ENCODE measurements at regions not wholly inside any gene's neighbourhood (a gene's known extent, or its start where the extent isn't known, plus 50 kb on each side); places are given as distances from the start of the nearest gene placed in this dataset.

GRCh38 chr12:42957561-42958290 is 368.2 kb upstream of the PRICKLE1 start:
- intact Hi-C loops (cut with DNase I), result no loop called here
- Histone ChIP-seq H3K9me3 (replicated peaks in 1 of 3) (no peaks in the 10 kb centered on the region), H3K4me3 (no peak overlapping the region), H3K4me1 (replicated peaks in 1 of 2) (no peaks in the 10 kb centered on the region), H3K27ac (no peak overlapping the region), H3K36me3 (replicated peaks in 1 of 2) (no peaks in the 10 kb centered on the region), H3K27me3 (no peaks in the 10 kb centered on the region)
- DNase-seq, result no peak
- 36 to 46% (median 44%) methylated on average over 1 of the region's 1 CpG for WGBS, 4 donors
- TF ChIP-seq, protein P1, sequence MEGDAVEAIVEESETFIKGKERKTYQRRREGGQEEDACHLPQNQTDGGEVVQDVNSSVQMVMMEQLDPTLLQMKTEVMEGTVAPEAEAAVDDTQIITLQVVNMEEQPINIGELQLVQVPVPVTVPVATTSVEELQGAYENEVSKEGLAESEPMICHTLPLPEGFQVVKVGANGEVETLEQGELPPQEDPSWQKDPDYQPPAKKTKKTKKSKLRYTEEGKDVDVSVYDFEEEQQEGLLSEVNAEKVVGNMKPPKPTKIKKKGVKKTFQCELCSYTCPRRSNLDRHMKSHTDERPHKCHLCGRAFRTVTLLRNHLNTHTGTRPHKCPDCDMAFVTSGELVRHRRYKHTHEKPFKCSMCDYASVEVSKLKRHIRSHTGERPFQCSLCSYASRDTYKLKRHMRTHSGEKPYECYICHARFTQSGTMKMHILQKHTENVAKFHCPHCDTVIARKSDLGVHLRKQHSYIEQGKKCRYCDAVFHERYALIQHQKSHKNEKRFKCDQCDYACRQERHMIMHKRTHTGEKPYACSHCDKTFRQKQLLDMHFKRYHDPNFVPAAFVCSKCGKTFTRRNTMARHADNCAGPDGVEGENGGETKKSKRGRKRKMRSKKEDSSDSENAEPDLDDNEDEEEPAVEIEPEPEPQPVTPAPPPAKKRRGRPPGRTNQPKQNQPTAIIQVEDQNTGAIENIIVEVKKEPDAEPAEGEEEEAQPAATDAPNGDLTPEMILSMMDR (IDR thresholded peaks at IDR 0.05), result no peak
- TF ChIP-seq POLR2A (IDR thresholded peaks at IDR 0.05), result no peak

- Histone ChIP-seq H3K9me3 (replicated peaks in 1 of 3) (no peaks in the 10 kb centered on the region), H3K27ac (no peak overlapping the region), H3K4me3 (no peak overlapping the region), H3K27me3 (no peaks in the 10 kb centered on the region), H3K4me1 (replicated peaks in 1 of 2) (no peaks in the 10 kb centered on the region), H3K36me3 (replicated peaks in 1 of 2) (no peaks in the 10 kb centered on the region)
- no peak for TF ChIP-seq POLR2A (IDR thresholded peaks at IDR 0.05)
- TF ChIP-seq, protein P1 (IDR thresholded peaks at IDR 0.05), result no peak
- intact Hi-C loops (cut with DNase I), result no loop called here
- WGBS, 4 donors, result 80 to 89% (median 89%) methylated on average over 3 of the region's 3 CpGs
- no peak for DNase-seq
Observed at GRCh38 chr12:42957136-42957535, 367.6 kb upstream of the PRICKLE1 start.

DNA sequence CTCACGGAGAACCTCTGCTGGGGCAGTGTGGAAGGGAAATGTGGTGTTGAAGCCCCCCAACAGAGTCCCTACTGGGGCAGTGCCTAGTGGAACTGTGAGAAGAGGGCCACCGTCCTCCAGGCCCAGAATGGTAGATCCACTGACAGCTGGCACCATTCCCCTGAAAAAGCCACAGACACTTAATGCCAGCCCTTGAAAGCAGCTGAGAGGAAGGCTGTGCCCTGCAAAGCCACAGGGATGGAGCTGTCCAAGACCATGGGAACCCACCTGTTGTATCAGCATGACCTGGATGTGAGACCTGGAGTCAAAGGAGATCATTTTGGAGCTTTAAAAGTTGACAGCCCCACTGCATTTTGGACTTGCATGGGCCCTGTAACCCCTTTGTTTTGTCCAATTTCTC is 363.5 kb upstream of the PRICKLE1 start:
- DNase-seq, result no peak
- no peaks in the 10 kb centered on the region for H3K36me3 ChIP-seq (replicated peaks in 1 of 2)
- no peak overlapping the region for H3K4me3 ChIP-seq
- no peaks in the 10 kb centered on the region for H3K4me1 ChIP-seq (replicated peaks in 1 of 2)
- no peaks in the 10 kb centered on the region for H3K9me3 ChIP-seq (replicated peaks in 1 of 3)
- H3K27ac ChIP-seq, result no peak overlapping the region
- no peaks in the 10 kb centered on the region for H3K27me3 ChIP-seq
- WGBS, 4 donors, result 40 to 82% (median 74%) methylated on average over 1 to 2 of the region's 2 CpGs
- no peak for TF ChIP-seq POLR2A (IDR thresholded peaks at IDR 0.05)
- TF ChIP-seq, protein P1 (IDR thresholded peaks at IDR 0.05), result no peak
- intact Hi-C loops (cut with DNase I), result no loop called here

DNA sequence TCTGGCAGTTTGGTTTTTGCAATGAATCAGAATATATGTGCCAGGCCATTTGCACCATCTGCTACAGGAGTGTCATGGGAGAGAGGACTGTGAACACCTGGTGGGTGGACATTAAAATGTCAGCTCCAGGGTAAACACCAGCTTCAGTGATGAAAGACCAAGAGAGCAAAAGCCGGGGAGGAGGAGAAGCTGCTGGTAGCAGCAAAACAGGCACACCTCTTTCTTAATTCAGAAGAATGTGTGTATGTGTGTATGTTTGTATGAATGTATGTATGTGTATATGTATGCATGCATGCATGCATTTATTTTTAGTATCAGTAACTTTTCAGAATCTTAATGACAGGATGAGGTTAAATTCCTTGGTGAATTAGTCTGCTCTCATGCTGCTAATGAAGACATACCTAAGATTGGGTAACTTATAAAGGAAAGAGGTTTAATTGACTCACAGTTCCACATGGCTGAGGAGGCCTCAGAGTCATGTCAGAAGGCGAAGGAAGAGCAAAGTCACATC is 357.4 kb upstream of the PRICKLE1 start:
- WGBS, 4 donors, result 73 to 95% (median 85%) methylated on average over 2 of the region's 2 CpGs
- no peaks in the 10 kb centered on the region for H3K27me3 ChIP-seq
- TF ChIP-seq, protein P1 (IDR thresholded peaks at IDR 0.05), result no peak
- TF ChIP-seq POLR2A (IDR thresholded peaks at IDR 0.05), result no peak
- no peak overlapping the region for H3K4me3 ChIP-seq
- no peaks in the 10 kb centered on the region for H3K9me3 ChIP-seq (replicated peaks in 1 of 3)
- H3K36me3 ChIP-seq (replicated peaks in 1 of 2), result no peaks in the 10 kb centered on the region
- no peak overlapping the region for H3K27ac ChIP-seq
- no peaks in the 10 kb centered on the region for H3K4me1 ChIP-seq (replicated peaks in 1 of 2)
- intact Hi-C loops (cut with DNase I), result no loop called here
- no peak for DNase-seq

All from adrenal gland (tissue), 9 donors.